C4-2B (cell line): ENCODE measurements at regions not wholly inside any gene's neighbourhood (a gene's known extent, or its start where the extent isn't known, plus 50 kb on each side); places are given as distances from the start of the nearest gene placed in this dataset.

Experiments
- H3K27ac ChIP-seq: fragments of 450-650 bp; 2 replicates; pipeline ENCODE4 v1.5.1; 2017
- ZFX ChIP-seq: fragments of 450-650 bp; IDR thresholded peaks from 2 replicates; pipeline ENCODE4 v1.6.1; 2017
- TF ChIP-seq, protein P1 (sequence below): fragments of 450-650 bp; conservative IDR thresholded peaks from 2 replicates; pipeline ENCODE4 v1.5.1; 2017; ENCODE audit warnings: mild to moderate bottlenecking

DNA sequence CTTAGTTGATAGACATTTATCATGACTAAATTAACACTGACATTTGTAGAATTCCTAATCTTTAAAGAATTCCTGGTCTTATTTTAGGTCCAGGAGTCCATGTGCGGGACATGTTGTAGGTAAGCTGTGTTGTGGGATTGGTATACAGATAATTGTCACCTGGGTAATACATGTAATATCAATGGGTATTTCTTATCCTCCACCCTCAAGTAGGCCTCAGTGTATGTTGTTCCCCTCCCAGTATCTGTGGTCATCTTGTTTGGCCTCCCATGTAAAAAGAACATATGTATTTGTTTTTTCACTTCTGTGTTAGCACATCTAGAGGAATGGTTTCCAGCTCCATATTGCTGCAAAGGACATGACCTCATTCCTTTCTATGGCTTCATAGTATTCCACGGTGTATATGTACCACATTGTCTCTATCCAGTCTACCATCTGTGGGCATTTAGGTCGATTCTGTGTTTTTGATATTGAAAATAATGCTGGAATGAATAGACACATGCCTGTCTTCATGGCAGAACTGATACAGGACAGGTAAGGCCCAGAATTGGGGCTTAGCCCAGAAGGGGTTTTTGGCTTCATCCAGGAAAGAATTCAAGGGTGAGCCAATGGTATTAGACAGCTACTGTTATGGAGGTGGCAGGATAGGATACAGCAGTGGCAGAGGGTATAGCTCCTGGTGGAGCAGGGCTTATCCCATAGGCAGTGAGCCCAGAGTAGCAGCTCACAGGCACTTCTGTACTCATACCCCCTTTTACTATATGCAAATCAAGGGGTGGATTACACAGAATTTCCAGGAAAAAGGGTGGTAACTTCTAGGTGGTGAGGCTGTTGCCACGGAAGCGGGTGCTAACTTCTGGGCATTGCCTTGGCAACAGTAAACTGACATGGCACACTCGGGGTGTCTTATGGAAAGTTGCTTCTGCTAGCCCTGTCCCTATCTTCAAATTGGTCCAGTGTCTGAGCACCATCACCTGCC, 66.1 kb upstream of the WDR1 start:
- TF ChIP-seq, protein P1, sequence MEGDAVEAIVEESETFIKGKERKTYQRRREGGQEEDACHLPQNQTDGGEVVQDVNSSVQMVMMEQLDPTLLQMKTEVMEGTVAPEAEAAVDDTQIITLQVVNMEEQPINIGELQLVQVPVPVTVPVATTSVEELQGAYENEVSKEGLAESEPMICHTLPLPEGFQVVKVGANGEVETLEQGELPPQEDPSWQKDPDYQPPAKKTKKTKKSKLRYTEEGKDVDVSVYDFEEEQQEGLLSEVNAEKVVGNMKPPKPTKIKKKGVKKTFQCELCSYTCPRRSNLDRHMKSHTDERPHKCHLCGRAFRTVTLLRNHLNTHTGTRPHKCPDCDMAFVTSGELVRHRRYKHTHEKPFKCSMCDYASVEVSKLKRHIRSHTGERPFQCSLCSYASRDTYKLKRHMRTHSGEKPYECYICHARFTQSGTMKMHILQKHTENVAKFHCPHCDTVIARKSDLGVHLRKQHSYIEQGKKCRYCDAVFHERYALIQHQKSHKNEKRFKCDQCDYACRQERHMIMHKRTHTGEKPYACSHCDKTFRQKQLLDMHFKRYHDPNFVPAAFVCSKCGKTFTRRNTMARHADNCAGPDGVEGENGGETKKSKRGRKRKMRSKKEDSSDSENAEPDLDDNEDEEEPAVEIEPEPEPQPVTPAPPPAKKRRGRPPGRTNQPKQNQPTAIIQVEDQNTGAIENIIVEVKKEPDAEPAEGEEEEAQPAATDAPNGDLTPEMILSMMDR: no peak
- no peak for TF ChIP-seq ZFX
- H3K27ac ChIP-seq: no peak overlapping the region

DNA sequence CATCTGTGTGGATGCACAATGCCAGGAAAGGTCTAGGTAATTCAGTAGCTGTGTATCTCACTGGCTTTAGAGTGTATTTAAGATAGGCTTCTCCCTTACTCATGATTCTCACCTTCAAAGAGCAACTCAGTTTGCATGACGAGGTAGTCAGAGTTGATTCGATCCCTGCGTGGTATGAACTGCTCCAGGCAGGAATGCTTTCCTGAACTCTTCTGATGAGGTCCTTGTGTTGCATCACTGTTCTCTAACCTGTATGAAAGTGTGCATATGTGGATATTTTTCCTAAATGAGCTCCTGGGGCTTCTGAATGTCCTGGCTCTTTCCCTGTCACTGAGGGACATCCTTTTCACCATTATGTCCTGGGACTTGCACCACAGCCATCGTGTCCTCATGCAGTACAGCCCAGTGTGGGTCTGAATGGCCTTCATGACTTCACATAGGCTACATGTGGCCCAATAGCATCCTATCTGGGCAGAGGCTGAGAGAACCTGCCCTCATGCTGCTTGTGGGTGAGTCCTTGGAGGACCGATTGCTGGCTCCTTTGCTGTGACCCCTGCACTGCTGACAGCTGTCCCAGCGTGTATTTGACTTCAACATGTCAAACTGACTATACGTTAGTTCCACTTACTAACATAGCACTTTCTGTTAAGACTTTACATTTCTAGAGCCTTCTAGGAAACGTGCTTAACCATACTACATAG, 65.3 kb upstream of the WDR1 start:
- no peak overlapping the region for H3K27ac ChIP-seq
- TF ChIP-seq, protein P1: no peak
- TF ChIP-seq ZFX: no peak

DNA sequence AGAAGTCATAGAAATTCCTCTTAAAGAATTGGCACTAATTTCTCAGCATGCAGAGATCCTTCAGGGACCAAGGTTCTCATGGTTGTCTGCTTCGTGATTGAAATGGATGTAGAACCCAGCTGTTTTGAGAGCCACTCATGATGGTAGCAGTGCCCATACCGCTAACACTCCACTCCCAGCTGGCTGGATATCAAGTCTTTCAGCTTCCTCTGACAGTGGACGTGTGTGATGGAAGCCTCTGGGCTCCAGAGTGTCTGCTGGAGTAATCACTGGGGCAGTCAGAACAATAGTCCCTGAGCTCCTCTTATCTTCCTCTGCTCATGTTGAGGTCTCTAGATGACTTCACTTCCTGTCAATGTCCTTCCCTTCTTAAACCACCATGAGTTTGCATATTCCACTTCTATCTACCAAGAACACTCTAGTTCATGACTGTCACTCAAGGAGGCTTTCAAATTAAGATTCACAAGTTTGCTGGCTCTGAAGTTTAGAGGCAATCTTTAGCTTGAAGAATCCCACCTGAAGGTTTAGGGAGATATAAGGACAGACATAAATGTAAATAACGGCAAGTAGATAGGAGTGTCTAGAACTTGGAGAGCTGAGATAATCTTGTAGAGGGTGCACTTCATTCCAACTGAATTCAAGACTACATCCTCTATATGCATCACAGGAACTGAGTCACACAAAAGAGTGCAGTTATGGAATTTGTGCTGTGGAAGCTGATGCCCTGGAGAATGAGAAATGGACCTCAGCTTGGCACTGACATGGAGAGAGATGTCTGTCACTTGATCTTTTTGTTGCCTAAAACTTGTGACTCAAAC, 64.5 kb upstream of the WDR1 start:
- no peak for TF ChIP-seq ZFX
- TF ChIP-seq, protein P1: no peak
- no peak overlapping the region for H3K27ac ChIP-seq

DNA sequence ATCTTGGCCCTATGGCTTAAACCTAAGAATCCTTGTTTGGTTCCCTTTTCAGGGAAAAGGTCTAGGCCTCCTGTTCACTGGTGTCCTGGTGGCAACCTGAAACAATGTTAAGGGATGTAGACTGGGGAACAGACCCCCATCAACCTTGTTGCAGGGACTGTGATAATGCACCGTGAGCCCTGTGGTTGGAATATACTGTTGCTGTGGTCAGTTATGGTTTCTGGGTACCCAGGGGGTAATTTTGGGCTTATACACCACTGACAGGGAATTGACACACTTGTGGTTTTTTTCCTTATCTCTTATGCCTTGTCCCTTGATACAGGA, 64.0 kb upstream of the WDR1 start:
- TF ChIP-seq, protein P1: no peak
- TF ChIP-seq ZFX: no peak

DNA sequence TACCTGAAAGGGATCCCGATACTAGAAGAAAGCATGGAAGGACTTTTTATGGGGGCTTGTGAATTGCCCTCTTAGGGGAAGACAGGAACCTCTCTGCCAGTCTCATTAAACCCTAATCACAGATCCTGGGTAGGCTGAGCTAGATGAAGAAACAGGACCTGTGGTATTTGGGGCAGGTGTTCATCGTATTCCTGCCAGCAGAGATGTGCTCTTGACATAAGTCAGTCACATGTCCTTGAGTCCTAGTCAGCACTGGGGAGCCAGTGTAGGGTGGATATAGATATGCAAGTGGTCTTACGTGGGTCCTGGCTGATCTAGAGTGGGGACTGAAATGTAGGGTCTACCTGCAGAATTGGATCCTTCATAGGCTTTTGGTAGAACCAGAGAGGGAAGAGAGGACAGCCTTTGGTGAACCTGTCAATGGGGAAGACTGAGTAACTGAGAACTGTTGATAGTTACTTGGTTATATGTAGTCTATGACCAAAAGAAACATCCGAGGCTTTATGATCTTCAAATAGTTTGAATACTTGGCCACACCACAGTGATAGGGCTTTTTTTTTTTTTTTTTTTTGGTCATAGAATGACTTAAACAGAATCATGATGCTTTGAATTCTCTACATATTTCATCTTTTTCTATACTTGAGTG, 63.5 kb upstream of the WDR1 start:
- H3K27ac ChIP-seq: no peak overlapping the region

More for the DNA sequence above, 64.0 kb upstream of the WDR1 start:
- H3K27ac ChIP-seq: no peak overlapping the region

DNA sequence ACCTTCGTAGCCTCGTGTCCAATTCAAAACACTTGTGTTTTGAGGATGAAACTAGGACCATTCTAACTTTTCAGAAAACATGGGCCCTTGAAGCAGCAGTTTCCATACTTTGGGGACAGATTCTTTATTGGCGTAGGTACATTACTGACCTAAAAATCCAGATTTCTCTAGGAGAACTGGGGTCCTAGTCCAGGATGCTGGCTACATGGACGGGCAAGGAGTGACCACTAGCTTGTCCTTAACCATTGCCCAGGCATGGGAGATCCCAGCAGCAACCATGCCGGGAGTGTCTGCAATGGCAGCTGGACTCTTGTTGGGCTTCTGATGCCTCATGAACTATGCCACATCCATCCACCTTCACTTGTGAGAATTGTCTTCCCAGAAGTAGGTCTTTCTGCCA, 62.2 kb upstream of the WDR1 start:
- no peak overlapping the region for H3K27ac ChIP-seq
- no peak for TF ChIP-seq ZFX
- TF ChIP-seq, protein P1: no peak

More for the DNA sequence above, 63.5 kb upstream of the WDR1 start:
- TF ChIP-seq, protein P1: no peak
- no peak for TF ChIP-seq ZFX
